ENCODE measurements at regions not wholly inside any gene's neighbourhood (a gene's known extent, or its start where the extent isn't known, plus 50 kb on each side); places are given as distances from the start of the nearest gene placed in this dataset.
A peak's percentile ranks its signal among the peaks of the same experiment; 100 is the strongest.
"Not testable (repeated sequence)": the region's sequence is repeated elsewhere in the genome, so short reads cannot be mapped to it uniquely, and the experiment has no call there.

- DNase-seq (ENCODE audit: low read depth) = no peak
Observed at GRCh38 chr3:99315896-99316295, 322.5 kb upstream of the COL8A1 start.

- DNase-seq (ENCODE audit: low read depth) = no peak
Observed at GRCh38 chr3:99313485-99313884, 324.9 kb upstream of the COL8A1 start.

GRCh38 chr3:99298661-99299060, 339.7 kb upstream of the COL8A1 start:
- no peak for DNase-seq (ENCODE audit: low read depth)

- DNase-seq (ENCODE audit: low read depth) = no peak
Observed at GRCh38 chr3:99295836-99296235, 342.6 kb upstream of the COL8A1 start.

- not testable (repeated sequence) for DNase-seq (ENCODE audit: low read depth)
Observed at GRCh38 chr3:99294092-99294491, 344.3 kb upstream of the COL8A1 start.

GRCh38 chr3:99287876-99288275, 350.5 kb upstream of the COL8A1 start:
- DNase-seq (ENCODE audit: low read depth) = no peak

- no peak for DNase-seq (ENCODE audit: low read depth)
Observed at GRCh38 chr3:99286266-99286845, 352.0 kb upstream of the COL8A1 start.

- DNase-seq (ENCODE audit: low read depth) = no peak
Observed at GRCh38 chr3:99269606-99270351, 368.3 kb upstream of the DCBLD2 start.

- no peak for DNase-seq (ENCODE audit: low read depth)
Observed at GRCh38 chr3:99256788-99257187, 355.3 kb upstream of the DCBLD2 start.

GRCh38 chr3:99253963-99254355, 352.5 kb upstream of the DCBLD2 start:
- no peak for DNase-seq (ENCODE audit: low read depth)

GRCh38 chr3:99250821-99251355, 349.4 kb upstream of the DCBLD2 start:
- no peak for DNase-seq (ENCODE audit: low read depth)

- peak; percentile 53 for DNase-seq (ENCODE audit: low read depth)
Observed at GRCh38 chr3:99250272-99250671, 348.8 kb upstream of the DCBLD2 start.

GRCh38 chr3:99249627-99250026, 348.1 kb upstream of the DCBLD2 start:
- peak; percentile 71 for DNase-seq (ENCODE audit: low read depth)

GRCh38 chr3:99248913-99249312, 347.4 kb upstream of the DCBLD2 start:
- no peak for DNase-seq (ENCODE audit: low read depth)

GRCh38 chr3:99248130-99248529, 346.6 kb upstream of the DCBLD2 start:
- DNase-seq (ENCODE audit: low read depth) = no peak

GRCh38 chr3:99246010-99246654, 344.6 kb upstream of the DCBLD2 start:
- no peak for DNase-seq (ENCODE audit: low read depth)

GRCh38 chr3:99242271-99242670, 340.8 kb upstream of the DCBLD2 start:
- DNase-seq (ENCODE audit: low read depth) = no peak

- no peak for DNase-seq (ENCODE audit: low read depth)
Observed at GRCh38 chr3:99240700-99241099, 339.2 kb upstream of the DCBLD2 start.

GRCh38 chr3:99236576-99236975, 335.1 kb upstream of the DCBLD2 start:
- no peak for DNase-seq (ENCODE audit: low read depth)

- no peak for DNase-seq (ENCODE audit: low read depth)
Observed at GRCh38 chr3:99232696-99233095, 331.2 kb upstream of the DCBLD2 start.

- no peak for DNase-seq (ENCODE audit: low read depth)
Observed at GRCh38 chr3:99218468-99218867, 317.0 kb upstream of the DCBLD2 start.

GRCh38 chr3:99212969-99213368, 311.5 kb upstream of the DCBLD2 start:
- no peak for DNase-seq (ENCODE audit: low read depth)

GRCh38 chr3:99211309-99211708, 309.8 kb upstream of the DCBLD2 start:
- no peak for DNase-seq (ENCODE audit: low read depth)
